Neural cell (in vitro differentiated cells): ENCODE measurements at regions not wholly inside any gene's neighbourhood (a gene's known extent, or its start where the extent isn't known, plus 50 kb on each side); places are given as distances from the start of the nearest gene placed in this dataset.

Experiments used
- H2AFZ ChIP-seq: fragments of 200-600, 300-800 bp; sonication (generic), shearing (Covaris generic); 2 replicates; pipeline ENCODE4 v1.6.0; 2014; ENCODE audit warnings: low read depth, mild to moderate bottlenecking, antibody characterized with exemption, low read length, moderate library complexity
- H3F3A ChIP-seq: fragments of 200-600 bp; shearing (Covaris generic); 2 replicates; pipeline ENCODE4 v1.6.1; 2016; ENCODE audit warnings: mild to moderate bottlenecking, moderate library complexity, mixed read lengths, antibody characterized with exemption, low read length; ENCODE audit not compliant: insufficient read depth, poor library complexity, severe bottlenecking
- H3K27ac ChIP-seq: fragments of 200-600, 300-800 bp; sonication (generic), shearing (Covaris generic); 2 replicates; pipeline ENCODE4 v1.5.1; 2014; ENCODE audit warnings: mild to moderate bottlenecking, low read length, moderate library complexity
- H3K27me3 ChIP-seq: fragments of 300-800, 200-600 bp; sonication (generic), shearing (Covaris generic); 2 replicates; pipeline ENCODE4 v1.6.0; 2014; ENCODE audit warnings: mild to moderate bottlenecking, low read depth, low read length, moderate library complexity; ENCODE audit not compliant: insufficient read depth
- H3K36me3 ChIP-seq: fragments of 300-800, 200-600 bp; sonication (generic), shearing (Covaris generic); 2 replicates; pipeline ENCODE4 v1.5.1; 2014; ENCODE audit warnings: mild to moderate bottlenecking, antibody characterized with exemption, low read length, moderate library complexity; ENCODE audit not compliant: insufficient read depth
- H3K4me2 ChIP-seq: fragments of 300-800, 200-600 bp; sonication (generic), shearing (Covaris generic); 2 replicates; pipeline ENCODE4 v1.6.0; 2014; ENCODE audit warnings: mild to moderate bottlenecking, low read length
- H3K4me3 ChIP-seq: fragments of 300-800, 200-600 bp; sonication (generic), shearing (Covaris generic); 2 replicates; pipeline ENCODE4 v1.5.1; 2014; ENCODE audit warnings: mild to moderate bottlenecking, low read length, moderate library complexity
- H3K79me2 ChIP-seq: fragments of 200-600 bp; shearing (Covaris generic); replicated peaks from 2 replicates; pipeline ENCODE4 v1.6.0; 2014; ENCODE audit warnings: mild to moderate bottlenecking, low read length, moderate library complexity; ENCODE audit not compliant: insufficient read depth
- H3K9ac ChIP-seq: fragments of 300-800, 200-600 bp; sonication (generic), shearing (Covaris generic); 2 replicates; pipeline ENCODE4 v1.6.1; 2016; ENCODE audit warnings: mild to moderate bottlenecking, low read length, mixed read lengths
- H3K9me2 ChIP-seq: fragments of 200-600 bp; shearing (Covaris generic); 2 replicates; pipeline ENCODE4 v1.6.1; 2016; ENCODE audit warnings: mild to moderate bottlenecking, low read length, mixed read lengths; ENCODE audit not compliant: insufficient read depth
- H3K9me3 ChIP-seq: fragments of 200-600, 300-800 bp; sonication (generic), shearing (Covaris generic); 2 replicates; pipeline ENCODE4 v1.6.1; 2016; ENCODE audit warnings: mild to moderate bottlenecking, mixed run types, low read length, moderate library complexity, mixed read lengths
- H4K20me1 ChIP-seq: fragments of 200-600 bp; shearing (Covaris generic); 2 replicates; pipeline ENCODE4 v1.6.1; 2016; ENCODE audit warnings: mild to moderate bottlenecking, mixed run types; ENCODE audit not compliant: insufficient read depth
- EP300 ChIP-seq: fragments of 450-650 bp; conservative IDR thresholded peaks from 2 replicates; pipeline ENCODE4 v1.6.1; 2014; ENCODE audit warnings: antibody characterized with exemption, mild to moderate bottlenecking, moderate library complexity; ENCODE audit not compliant: poor library complexity, severe bottlenecking
- EZH2 ChIP-seq: fragments of 200-600, 300-800 bp; shearing (Covaris generic), sonication (generic); IDR thresholded peaks from 2 replicates; pipeline ENCODE4 v1.6.1; 2014; ENCODE audit warnings: antibody characterized with exemption, low read length, borderline replicate concordance, mild to moderate bottlenecking; ENCODE audit not compliant: insufficient read depth, poor library complexity, severe bottlenecking
- MXI1 ChIP-seq: fragments of 450-650 bp; conservative IDR thresholded peaks from 2 replicates; pipeline ENCODE4 v1.6.1; 2014; ENCODE audit warnings: antibody characterized with exemption, mild to moderate bottlenecking; ENCODE audit not compliant: poor library complexity, severe bottlenecking
- POLR2AphosphoS5 ChIP-seq: IDR thresholded peaks from 2 replicates; pipeline ENCODE4 v1.6.1; 2012
- RAD21 ChIP-seq: fragments of 450-650 bp; conservative IDR thresholded peaks from 2 replicates; pipeline ENCODE4 v1.6.1; 2014; ENCODE audit warnings: antibody characterized with exemption, mild to moderate bottlenecking, moderate library complexity
- SMC3 ChIP-seq: fragments of 450-650 bp; conservative IDR thresholded peaks from 2 replicates; pipeline ENCODE4 v1.6.1; 2014; ENCODE audit warnings: antibody characterized with exemption, mild to moderate bottlenecking, moderate library complexity; ENCODE audit not compliant: poor library complexity
- TAF1 ChIP-seq: IDR thresholded peaks from 2 replicates; pipeline ENCODE4 v1.6.1; 2012; ENCODE audit warnings: low read depth
- TF ChIP-seq, protein P1 (sequence below): IDR thresholded peaks from 2 replicates; pipeline ENCODE4 v1.6.1; 2012; ENCODE audit warnings: borderline replicate concordance
- TF ChIP-seq, protein P2 (sequence below): fragments of 450-650 bp; IDR thresholded peaks from 2 replicates; pipeline ENCODE4 v1.5.1; 2014; ENCODE audit warnings: antibody characterized with exemption, mild to moderate bottlenecking, moderate library complexity; ENCODE audit not compliant: poor library complexity, severe bottlenecking

DNA sequence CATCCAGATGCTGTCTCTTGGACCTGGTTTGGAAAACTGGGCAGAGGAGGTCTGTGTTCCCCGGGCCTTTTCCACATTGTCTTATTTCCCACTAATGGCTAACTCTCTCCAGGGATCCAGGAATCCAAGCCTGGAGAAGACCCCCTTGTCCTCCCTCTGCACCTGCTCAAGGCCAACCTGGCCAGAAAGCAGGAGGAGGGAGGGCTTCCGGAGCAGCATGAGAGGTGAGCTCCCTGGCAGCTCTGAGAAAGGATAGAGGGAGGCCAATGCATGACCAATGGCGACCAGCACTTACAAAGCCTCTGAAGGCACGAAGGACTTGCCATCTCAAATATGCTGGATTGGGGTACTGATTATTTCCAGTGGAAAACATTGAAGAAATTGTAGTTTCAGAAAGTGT lies 445.0 kb upstream of the B3GAT1 start:
- H3K9ac ChIP-seq = no peak overlapping the region
- no peaks in the 10 kb centered on the region for H3F3A ChIP-seq
- H2AFZ ChIP-seq = no peak overlapping the region
- H3K9me2 ChIP-seq = no peaks in the 10 kb centered on the region
- no peaks in the 10 kb centered on the region for H4K20me1 ChIP-seq
- H3K4me2 ChIP-seq = no peak overlapping the region
- no peaks in the 10 kb centered on the region for H3K79me2 ChIP-seq
- H3K9me3 ChIP-seq = no peaks in the 10 kb centered on the region
- no peaks in the 10 kb centered on the region for H3K27me3 ChIP-seq
- TF ChIP-seq RAD21 (no peak), MXI1 (no peak), SMC3 (no peak)
- TF ChIP-seq, protein P1, sequence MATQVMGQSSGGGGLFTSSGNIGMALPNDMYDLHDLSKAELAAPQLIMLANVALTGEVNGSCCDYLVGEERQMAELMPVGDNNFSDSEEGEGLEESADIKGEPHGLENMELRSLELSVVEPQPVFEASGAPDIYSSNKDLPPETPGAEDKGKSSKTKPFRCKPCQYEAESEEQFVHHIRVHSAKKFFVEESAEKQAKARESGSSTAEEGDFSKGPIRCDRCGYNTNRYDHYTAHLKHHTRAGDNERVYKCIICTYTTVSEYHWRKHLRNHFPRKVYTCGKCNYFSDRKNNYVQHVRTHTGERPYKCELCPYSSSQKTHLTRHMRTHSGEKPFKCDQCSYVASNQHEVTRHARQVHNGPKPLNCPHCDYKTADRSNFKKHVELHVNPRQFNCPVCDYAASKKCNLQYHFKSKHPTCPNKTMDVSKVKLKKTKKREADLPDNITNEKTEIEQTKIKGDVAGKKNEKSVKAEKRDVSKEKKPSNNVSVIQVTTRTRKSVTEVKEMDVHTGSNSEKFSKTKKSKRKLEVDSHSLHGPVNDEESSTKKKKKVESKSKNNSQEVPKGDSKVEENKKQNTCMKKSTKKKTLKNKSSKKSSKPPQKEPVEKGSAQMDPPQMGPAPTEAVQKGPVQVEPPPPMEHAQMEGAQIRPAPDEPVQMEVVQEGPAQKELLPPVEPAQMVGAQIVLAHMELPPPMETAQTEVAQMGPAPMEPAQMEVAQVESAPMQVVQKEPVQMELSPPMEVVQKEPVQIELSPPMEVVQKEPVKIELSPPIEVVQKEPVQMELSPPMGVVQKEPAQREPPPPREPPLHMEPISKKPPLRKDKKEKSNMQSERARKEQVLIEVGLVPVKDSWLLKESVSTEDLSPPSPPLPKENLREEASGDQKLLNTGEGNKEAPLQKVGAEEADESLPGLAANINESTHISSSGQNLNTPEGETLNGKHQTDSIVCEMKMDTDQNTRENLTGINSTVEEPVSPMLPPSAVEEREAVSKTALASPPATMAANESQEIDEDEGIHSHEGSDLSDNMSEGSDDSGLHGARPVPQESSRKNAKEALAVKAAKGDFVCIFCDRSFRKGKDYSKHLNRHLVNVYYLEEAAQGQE = no peak
- no peak overlapping the region for H3K4me3 ChIP-seq
- no peak overlapping the region for H3K27ac ChIP-seq
- H3K36me3 ChIP-seq = no peaks in the 10 kb centered on the region

DNA sequence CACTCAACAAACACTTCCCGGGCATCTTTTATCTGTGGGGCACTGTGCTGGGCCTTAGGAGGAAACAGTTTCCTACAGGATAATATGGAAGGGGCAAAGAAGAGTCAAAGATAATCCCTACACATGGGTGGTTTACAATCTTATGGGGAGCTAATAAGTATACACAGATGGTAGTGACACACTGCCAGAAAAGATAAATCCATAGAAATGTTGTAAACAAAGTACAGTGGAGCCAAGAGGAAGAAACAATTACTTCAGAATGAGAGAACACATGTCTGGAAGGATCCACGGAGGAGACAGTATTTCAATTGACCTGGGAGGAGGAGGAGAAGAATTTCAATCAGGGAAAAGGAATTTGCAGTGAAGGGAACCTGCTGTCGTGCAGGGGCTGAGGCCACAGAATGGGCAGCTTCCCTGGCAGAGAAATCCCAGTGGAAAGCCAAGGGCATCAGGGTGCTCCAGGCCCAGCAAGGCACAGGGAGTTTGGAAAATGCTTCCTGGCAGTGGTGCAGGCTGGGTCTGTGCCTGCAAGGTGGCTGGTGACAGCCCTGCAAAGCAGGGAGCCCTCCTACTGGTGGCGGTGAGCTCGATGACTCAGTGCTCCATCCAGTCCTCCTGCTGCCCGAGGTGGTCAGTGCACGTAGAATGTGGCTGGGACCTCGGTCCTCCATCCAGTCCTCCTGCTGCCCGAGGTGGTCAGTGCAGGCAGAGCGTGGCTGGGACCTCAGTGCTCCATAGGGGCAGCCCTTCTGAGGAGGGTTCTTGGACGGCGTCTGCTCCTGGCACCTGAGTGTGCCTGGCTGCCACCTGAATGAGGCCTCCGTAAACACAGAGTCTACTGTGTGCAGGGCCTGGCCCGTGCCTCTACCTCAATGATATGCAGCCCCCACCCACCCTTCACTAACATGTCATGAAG lies 444.3 kb upstream of the B3GAT1 start:
- no peaks in the 10 kb centered on the region for H3F3A ChIP-seq
- no peaks in the 10 kb centered on the region for H3K36me3 ChIP-seq
- H3K27me3 ChIP-seq = no peaks in the 10 kb centered on the region
- no peak overlapping the region for H3K4me2 ChIP-seq
- no peak overlapping the region for H3K4me3 ChIP-seq
- no peak overlapping the region for H2AFZ ChIP-seq
- no peaks in the 10 kb centered on the region for H3K9me2 ChIP-seq
- H3K79me2 ChIP-seq = no peaks in the 10 kb centered on the region
- H3K9ac ChIP-seq = no peak overlapping the region
- no peak overlapping the region for H3K27ac ChIP-seq
- no peaks in the 10 kb centered on the region for H4K20me1 ChIP-seq
- TF ChIP-seq RAD21 (no peak), TAF1 (no peak), POLR2AphosphoS5 (no peak), SMC3 (no peak), EP300 (no peak), MXI1 (no peak), EZH2 (no peak)
- TF ChIP-seq, protein P2, sequence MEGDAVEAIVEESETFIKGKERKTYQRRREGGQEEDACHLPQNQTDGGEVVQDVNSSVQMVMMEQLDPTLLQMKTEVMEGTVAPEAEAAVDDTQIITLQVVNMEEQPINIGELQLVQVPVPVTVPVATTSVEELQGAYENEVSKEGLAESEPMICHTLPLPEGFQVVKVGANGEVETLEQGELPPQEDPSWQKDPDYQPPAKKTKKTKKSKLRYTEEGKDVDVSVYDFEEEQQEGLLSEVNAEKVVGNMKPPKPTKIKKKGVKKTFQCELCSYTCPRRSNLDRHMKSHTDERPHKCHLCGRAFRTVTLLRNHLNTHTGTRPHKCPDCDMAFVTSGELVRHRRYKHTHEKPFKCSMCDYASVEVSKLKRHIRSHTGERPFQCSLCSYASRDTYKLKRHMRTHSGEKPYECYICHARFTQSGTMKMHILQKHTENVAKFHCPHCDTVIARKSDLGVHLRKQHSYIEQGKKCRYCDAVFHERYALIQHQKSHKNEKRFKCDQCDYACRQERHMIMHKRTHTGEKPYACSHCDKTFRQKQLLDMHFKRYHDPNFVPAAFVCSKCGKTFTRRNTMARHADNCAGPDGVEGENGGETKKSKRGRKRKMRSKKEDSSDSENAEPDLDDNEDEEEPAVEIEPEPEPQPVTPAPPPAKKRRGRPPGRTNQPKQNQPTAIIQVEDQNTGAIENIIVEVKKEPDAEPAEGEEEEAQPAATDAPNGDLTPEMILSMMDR = no peak
- TF ChIP-seq, protein P1 = no peak
- H3K9me3 ChIP-seq = no peaks in the 10 kb centered on the region
